Activated CD4-positive, alpha-beta T cell treated with anti-CD3 and anti-CD28 coated beads, Interleukin-2, amount 10 ng/mL, durations not matched to agents 24 days and 14 days (primary cell): ENCODE measurements at regions not wholly inside any gene's neighbourhood (a gene's known extent, or its start where the extent isn't known, plus 50 kb on each side); places are given as distances from the start of the nearest gene placed in this dataset.
"Not testable (repeated sequence)": the region's sequence is repeated elsewhere in the genome, so short reads cannot be mapped to it uniquely, and the experiment has no call there.

Experiments
- DNase-seq: peaks from one replicate; pipeline ENCODE4 v3.0.0; 2022
- H3K27ac Mint-ChIP-seq: one replicate; pipeline ENCODE4 v1.8.0; 2022; ENCODE audit warnings: mild to moderate bottlenecking, mixed read lengths
- H3K27me3 Mint-ChIP-seq: one replicate; pipeline ENCODE4 v1.8.0; 2022; ENCODE audit warnings: mixed read lengths
- H3K36me3 Mint-ChIP-seq: one replicate; pipeline ENCODE4 v1.8.0; 2022; ENCODE audit warnings: low read depth, mild to moderate bottlenecking, mixed read lengths
- H3K4me1 Mint-ChIP-seq: one replicate; pipeline ENCODE4 v1.8.0; 2021; ENCODE audit warnings: mixed read lengths
- H3K4me3 Mint-ChIP-seq: one replicate; pipeline ENCODE4 v1.8.0; 2022; ENCODE audit warnings: mild to moderate bottlenecking, moderate library complexity, mixed read lengths
- H3K9me3 Mint-ChIP-seq: one replicate; pipeline ENCODE4 v1.8.0; 2021; ENCODE audit warnings: mixed read lengths
- intact Hi-C: fragments of 100-400 bp; cut with micrococcal nuclease; formaldehyde crosslinking; loops from one replicate; pipeline ENCODE4 v1.15.1; 2023

- H3K4me1 Mint-ChIP-seq, H3K27me3 Mint-ChIP-seq, H3K9me3 Mint-ChIP-seq, intact Hi-C loops, H3K36me3 Mint-ChIP-seq: not testable (repeated sequence)
- Mint-ChIP-seq H3K4me3 (peak overlapping the region; percentile 40), H3K27ac (peak overlapping the region; percentile 72)
- DNase-seq, result peak; percentile 74
Measured at GRCh38 chr1:121016182-121017028, 126.8 kb downstream of the PPIAL4A start.

GRCh38 chr1:121019715-121020349, 130.3 kb downstream of the PPIAL4A start:
- H3K4me3 Mint-ChIP-seq, H3K9me3 Mint-ChIP-seq, intact Hi-C loops, H3K36me3 Mint-ChIP-seq, H3K4me1 Mint-ChIP-seq, H3K27me3 Mint-ChIP-seq, DNase-seq, H3K27ac Mint-ChIP-seq: not testable (repeated sequence)

GRCh38 chr1:121020350-121021236, 131.0 kb downstream of the PPIAL4A start:
- peak overlapping the region; percentile 45 for H3K27ac Mint-ChIP-seq
- peak; percentile 86 for DNase-seq
- H3K36me3 Mint-ChIP-seq, H3K4me1 Mint-ChIP-seq, intact Hi-C loops, H3K27me3 Mint-ChIP-seq, H3K9me3 Mint-ChIP-seq: not testable (repeated sequence)
- H3K4me3 Mint-ChIP-seq, result peak overlapping the region; percentile 52

- H3K4me3 Mint-ChIP-seq, H3K27me3 Mint-ChIP-seq, H3K9me3 Mint-ChIP-seq, H3K4me1 Mint-ChIP-seq, H3K27ac Mint-ChIP-seq, DNase-seq, H3K36me3 Mint-ChIP-seq, intact Hi-C loops: not testable (repeated sequence)
Measured at GRCh38 chr1:121021716-121022115, 132.1 kb downstream of the PPIAL4A start.

DNA sequence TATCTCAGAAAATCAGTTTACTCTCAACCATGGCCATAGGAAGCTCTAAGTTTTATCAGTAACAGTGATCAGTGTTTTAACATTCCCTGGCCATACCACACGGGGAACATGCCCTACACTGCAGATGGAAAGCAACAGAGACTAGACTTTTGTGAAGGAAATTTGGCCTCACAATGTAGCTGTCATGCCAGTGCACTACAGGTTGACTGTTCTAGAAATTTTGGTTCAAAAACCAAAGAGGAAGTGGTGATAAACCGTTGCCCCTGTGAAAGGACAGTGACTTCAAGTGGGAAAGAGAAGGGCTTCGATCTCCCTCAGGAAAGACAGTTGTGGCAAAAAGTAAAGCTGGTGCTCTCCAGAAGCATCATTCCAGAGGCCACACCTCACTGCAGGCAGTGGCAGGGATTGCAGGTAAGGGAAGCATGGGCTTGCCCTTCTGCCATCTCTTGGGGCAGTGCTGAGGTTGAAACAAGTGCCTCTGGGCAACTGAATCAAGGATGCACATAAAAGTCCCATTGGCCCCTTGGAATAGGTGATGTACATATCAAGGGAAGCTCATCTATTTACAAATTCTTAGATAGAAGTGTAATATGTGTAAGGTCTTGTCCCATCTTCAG, 143.4 kb downstream of the PPIAL4A start:
- H3K4me1 Mint-ChIP-seq, H3K4me3 Mint-ChIP-seq, H3K9me3 Mint-ChIP-seq, DNase-seq, H3K27ac Mint-ChIP-seq, intact Hi-C loops, H3K27me3 Mint-ChIP-seq, H3K36me3 Mint-ChIP-seq: not testable (repeated sequence)

DNA sequence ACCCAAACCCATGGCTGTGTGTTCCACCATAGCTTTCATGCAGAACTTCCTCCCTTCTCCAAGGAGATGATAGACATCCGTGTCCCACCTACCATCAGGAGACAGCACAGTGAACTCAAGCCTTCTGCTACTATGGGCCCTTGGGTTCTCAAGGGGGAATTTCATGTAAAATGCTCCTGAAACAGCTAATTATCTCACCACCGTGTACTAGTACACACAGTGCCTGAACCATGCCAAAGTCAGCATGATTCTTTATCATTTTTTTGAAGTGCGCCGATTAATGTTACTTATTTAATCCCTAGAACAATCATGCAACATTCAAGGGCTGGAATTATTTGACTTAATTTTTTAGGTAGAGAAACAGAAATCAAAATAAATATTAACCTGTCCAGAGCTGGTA, 147.2 kb downstream of the PPIAL4A start:
- H3K9me3 Mint-ChIP-seq, DNase-seq, H3K27me3 Mint-ChIP-seq, H3K36me3 Mint-ChIP-seq, H3K27ac Mint-ChIP-seq, H3K4me3 Mint-ChIP-seq, H3K4me1 Mint-ChIP-seq, intact Hi-C loops: not testable (repeated sequence)

DNA sequence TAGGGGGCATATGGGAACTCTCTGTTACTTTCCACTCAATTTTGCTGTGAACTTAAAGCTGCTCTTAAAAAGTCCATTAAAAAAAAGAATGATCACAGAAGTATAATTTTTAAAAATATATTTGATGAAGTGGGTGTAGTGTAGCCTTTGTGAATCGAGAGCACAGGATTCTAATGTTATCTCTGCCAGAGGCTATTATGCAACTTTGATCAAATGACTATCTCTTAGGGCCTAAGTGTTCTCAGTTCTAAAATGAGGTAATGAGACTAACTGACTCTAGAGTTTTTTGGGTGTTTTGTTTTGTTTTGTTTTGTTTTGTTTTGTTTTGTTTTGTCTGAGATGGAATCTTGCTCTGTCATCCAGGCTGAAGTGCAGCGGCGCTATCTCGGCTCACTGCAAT, 143.2 kb downstream of the FAM72B start:
- H3K36me3 Mint-ChIP-seq, DNase-seq, H3K4me1 Mint-ChIP-seq, H3K27ac Mint-ChIP-seq, H3K27me3 Mint-ChIP-seq, H3K9me3 Mint-ChIP-seq, intact Hi-C loops, H3K4me3 Mint-ChIP-seq: not testable (repeated sequence)

DNA sequence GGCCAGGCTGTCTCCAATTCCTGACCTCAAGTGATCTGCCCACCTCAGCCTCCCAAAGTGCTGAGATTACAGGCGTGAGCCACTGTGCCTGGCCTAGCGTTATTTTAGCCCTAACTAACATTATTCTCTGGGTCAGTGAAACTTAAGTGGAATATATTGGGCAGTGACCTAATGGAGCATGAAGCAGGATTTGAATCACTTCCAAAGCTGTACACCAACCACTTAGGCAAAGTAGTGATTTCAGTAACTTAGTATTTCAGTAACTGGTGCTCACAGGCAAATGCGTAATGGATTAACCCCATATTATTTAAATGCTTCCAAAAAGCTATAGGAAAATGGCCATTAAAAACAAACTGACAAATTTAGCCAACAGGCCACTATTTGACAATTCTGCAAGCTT, 142.6 kb downstream of the FAM72B start:
- DNase-seq, intact Hi-C loops, H3K9me3 Mint-ChIP-seq: not testable (repeated sequence)

DNA sequence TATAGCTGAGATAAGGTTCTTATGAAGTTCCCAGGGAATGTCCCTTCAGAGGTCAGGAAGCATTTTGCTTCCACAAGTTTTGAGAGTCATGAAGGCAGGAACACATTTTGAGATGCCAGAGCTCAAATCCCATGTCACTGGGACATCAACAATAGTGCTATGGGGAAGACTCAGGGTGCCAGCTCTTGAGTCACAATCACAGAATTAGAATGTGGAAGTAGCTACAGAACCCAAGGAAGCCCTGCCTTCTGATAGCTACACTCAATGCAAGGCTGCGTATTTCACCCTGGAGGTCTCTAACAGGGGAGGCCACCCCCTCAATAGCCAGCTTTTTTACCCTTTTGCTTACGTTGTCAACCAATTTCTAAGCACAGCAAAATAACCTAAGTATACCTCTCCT, 141.3 kb downstream of the FAM72B start:
- H3K4me1 Mint-ChIP-seq, H3K27me3 Mint-ChIP-seq, intact Hi-C loops, H3K27ac Mint-ChIP-seq, H3K9me3 Mint-ChIP-seq, H3K36me3 Mint-ChIP-seq, DNase-seq, H3K4me3 Mint-ChIP-seq: not testable (repeated sequence)

More for the DNA sequence above, 142.6 kb downstream of the FAM72B start:
- not testable (repeated sequence) for H3K27me3 Mint-ChIP-seq, H3K27ac Mint-ChIP-seq, H3K4me1 Mint-ChIP-seq, H3K36me3 Mint-ChIP-seq, H3K4me3 Mint-ChIP-seq

DNA sequence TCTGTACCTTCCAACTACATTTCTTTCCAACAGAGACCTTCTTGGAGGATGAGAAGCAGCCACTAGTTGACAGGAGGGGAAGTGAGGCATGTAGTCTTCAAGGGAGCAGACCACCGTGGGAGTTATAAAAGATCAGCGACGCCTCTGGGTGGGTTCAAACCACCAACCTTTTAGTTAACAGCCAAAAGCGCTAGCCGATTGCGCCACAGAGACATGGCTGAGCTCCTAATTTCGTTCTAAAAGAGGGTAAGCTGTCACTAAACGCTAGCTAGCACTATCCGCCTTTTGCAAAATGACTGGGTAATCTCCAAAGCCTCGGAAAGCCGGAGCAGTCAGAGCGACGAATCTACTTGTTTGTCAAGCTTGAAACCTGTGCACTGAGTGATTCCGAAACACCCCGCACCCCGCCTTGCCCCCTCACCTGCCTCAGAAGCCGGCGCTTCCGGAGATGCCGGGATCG, 135.8 kb downstream of the FAM72B start:
- H3K27me3 Mint-ChIP-seq, result peaks cover 17% of the 10 kb centered on the region
- H3K36me3 Mint-ChIP-seq, H3K27ac Mint-ChIP-seq, intact Hi-C loops, H3K4me1 Mint-ChIP-seq, H3K4me3 Mint-ChIP-seq, H3K9me3 Mint-ChIP-seq: not testable (repeated sequence)
- peak; percentile 63 for DNase-seq

DNA sequence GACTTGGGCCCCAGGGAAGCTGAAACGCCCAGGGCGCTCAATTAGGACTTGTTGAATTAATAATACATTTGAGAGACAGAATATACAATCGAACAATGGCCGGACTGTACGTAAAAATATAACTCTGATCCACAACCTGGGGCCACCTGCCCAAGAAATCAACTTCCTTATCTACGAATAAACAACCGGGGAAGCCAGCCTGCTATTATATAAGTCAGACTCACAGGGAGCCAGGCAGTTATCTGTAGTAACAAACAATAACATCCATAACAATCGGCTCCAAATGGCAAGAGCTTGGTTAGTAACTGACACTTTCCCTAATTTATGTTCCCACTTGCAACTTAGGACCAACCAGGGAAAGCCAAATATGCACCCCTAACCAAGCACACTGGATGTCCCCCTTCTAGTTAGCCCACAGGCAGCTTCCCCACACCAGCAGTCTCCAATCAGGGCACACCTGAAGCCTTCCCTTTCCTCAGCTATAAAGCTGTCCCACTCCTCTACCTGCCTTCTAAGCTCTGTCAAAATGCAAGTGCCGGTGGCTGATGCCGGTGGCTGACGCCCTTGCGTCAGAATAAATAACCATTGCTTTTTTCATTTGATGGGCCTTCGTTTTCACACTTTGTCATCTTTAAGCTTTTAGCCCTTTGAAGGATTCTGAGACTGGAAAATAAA, 135.2 kb downstream of the FAM72B start:
- intact Hi-C loops, H3K4me1 Mint-ChIP-seq, H3K36me3 Mint-ChIP-seq, DNase-seq, H3K9me3 Mint-ChIP-seq, H3K4me3 Mint-ChIP-seq, H3K27ac Mint-ChIP-seq: not testable (repeated sequence)
- peaks cover 16% of the 10 kb centered on the region for H3K27me3 Mint-ChIP-seq

GRCh38 chr1:121050097-121050496, 134.0 kb downstream of the FAM72B start:
- H3K4me3 Mint-ChIP-seq, intact Hi-C loops, H3K4me1 Mint-ChIP-seq, DNase-seq, H3K9me3 Mint-ChIP-seq, H3K27ac Mint-ChIP-seq, H3K36me3 Mint-ChIP-seq: not testable (repeated sequence)
- H3K27me3 Mint-ChIP-seq, result peaks cover 16% of the 10 kb centered on the region

GRCh38 chr1:121051161-121051790, 132.9 kb downstream of the FAM72B start:
- H3K27me3 Mint-ChIP-seq, result peaks cover 16% of the 10 kb centered on the region
- H3K4me3 Mint-ChIP-seq, result peak overlapping the region; percentile 34
- H3K4me1 Mint-ChIP-seq, H3K27ac Mint-ChIP-seq, DNase-seq, intact Hi-C loops, H3K36me3 Mint-ChIP-seq, H3K9me3 Mint-ChIP-seq: not testable (repeated sequence)
